H7 (cell line): ENCODE measurements at regions not wholly inside any gene's neighbourhood (a gene's known extent, or its start where the extent isn't known, plus 50 kb on each side); places are given as distances from the start of the nearest gene placed in this dataset.

Source experiments
- DNase-seq: peaks from one replicate; pipeline ENCODE4 v3.0.0; 2012
- H3K27me3 ChIP-seq: 2 replicates; pipeline ENCODE4 v1.6.0; 2011; ENCODE audit warnings: mild to moderate bottlenecking, low read length; ENCODE audit not compliant: control insufficient read depth, insufficient read depth
- H3K36me3 ChIP-seq: replicated peaks from 2 replicates; pipeline ENCODE4 v1.5.1; 2011; ENCODE audit warnings: low read length; ENCODE audit not compliant: control insufficient read depth, insufficient read depth
- H3K4me3 ChIP-seq: 2 replicates; pipeline ENCODE4 v1.5.1; 2011; ENCODE audit warnings: low read depth, mild to moderate bottlenecking, control low read depth, low read length, moderate library complexity; ENCODE audit not compliant: insufficient read depth

- Histone ChIP-seq H3K36me3 (no peaks in the 10 kb centered on the region), H3K27me3 (no peaks in the 10 kb centered on the region), H3K4me3 (no peak overlapping the region)
- DNase-seq: no peak
Measured at GRCh38 chrX:121894756-121895155, 847.3 kb downstream of the GLUD2 start.

GRCh38 chrX:121902463-121902862 is 855.1 kb downstream of the GLUD2 start:
- H3K4me3 ChIP-seq: no peak overlapping the region
- H3K36me3 ChIP-seq: no peaks in the 10 kb centered on the region
- no peak for DNase-seq
- H3K27me3 ChIP-seq: no peaks in the 10 kb centered on the region

- Histone ChIP-seq H3K4me3 (no peak overlapping the region), H3K36me3 (no peaks in the 10 kb centered on the region), H3K27me3 (no peaks in the 10 kb centered on the region)
- no peak for DNase-seq
Measured at GRCh38 chrX:121903961-121904360, 856.6 kb downstream of the GLUD2 start.

- no peaks in the 10 kb centered on the region for H3K27me3 ChIP-seq
- H3K4me3 ChIP-seq: no peak overlapping the region
- no peak for DNase-seq
- H3K36me3 ChIP-seq: no peaks in the 10 kb centered on the region
Measured at GRCh38 chrX:121921258-121921657, 873.8 kb downstream of the GLUD2 start.

GRCh38 chrX:121931567-121931966 is 884.2 kb downstream of the GLUD2 start:
- Histone ChIP-seq H3K27me3 (no peaks in the 10 kb centered on the region), H3K4me3 (no peak overlapping the region), H3K36me3 (no peaks in the 10 kb centered on the region)
- DNase-seq: no peak

- Histone ChIP-seq H3K4me3 (no peak overlapping the region), H3K27me3 (no peaks in the 10 kb centered on the region), H3K36me3 (no peaks in the 10 kb centered on the region)
- no peak for DNase-seq
Measured at GRCh38 chrX:121932688-121933087, 885.3 kb downstream of the GLUD2 start.

- Histone ChIP-seq H3K27me3 (no peaks in the 10 kb centered on the region), H3K36me3 (no peaks in the 10 kb centered on the region), H3K4me3 (no peak overlapping the region)
- DNase-seq: no peak
Measured at GRCh38 chrX:121949041-121949760, 901.8 kb downstream of the GLUD2 start.

- no peaks in the 10 kb centered on the region for H3K36me3 ChIP-seq
- H3K27me3 ChIP-seq: no peaks in the 10 kb centered on the region; the same call in 1 of the 2 replicates
- no peak overlapping the region for H3K4me3 ChIP-seq
- no peak for DNase-seq
Measured at GRCh38 chrX:121958886-121959285, 911.5 kb downstream of the GLUD2 start.

GRCh38 chrX:121975671-121976070 is 928.3 kb downstream of the GLUD2 start:
- Histone ChIP-seq H3K4me3 (no peak overlapping the region), H3K27me3 (no peaks in the 10 kb centered on the region), H3K36me3 (no peaks in the 10 kb centered on the region)
- no peak for DNase-seq

- Histone ChIP-seq H3K27me3 (no peaks in the 10 kb centered on the region), H3K4me3 (no peak overlapping the region), H3K36me3 (no peaks in the 10 kb centered on the region)
- peak; percentile 1 for DNase-seq
Measured at GRCh38 chrX:121987163-121987562, 939.8 kb downstream of the GLUD2 start.

- no peaks in the 10 kb centered on the region for H3K27me3 ChIP-seq
- no peaks in the 10 kb centered on the region for H3K36me3 ChIP-seq
- no peak for DNase-seq
- no peak overlapping the region for H3K4me3 ChIP-seq
Measured at GRCh38 chrX:121987835-121988234, 940.4 kb downstream of the GLUD2 start.

GRCh38 chrX:122004127-122004526 is 956.7 kb downstream of the GLUD2 start:
- Histone ChIP-seq H3K36me3 (no peaks in the 10 kb centered on the region), H3K27me3 (no peaks in the 10 kb centered on the region), H3K4me3 (no peak overlapping the region)
- no peak for DNase-seq

- H3K27me3 ChIP-seq: no peaks in the 10 kb centered on the region
- no peak for DNase-seq
- no peaks in the 10 kb centered on the region for H3K36me3 ChIP-seq
- H3K4me3 ChIP-seq: no peak overlapping the region
Measured at GRCh38 chrX:122026665-122027064, 979.3 kb downstream of the GLUD2 start.

GRCh38 chrX:122046226-122046625 is 998.8 kb downstream of the GLUD2 start:
- Histone ChIP-seq H3K36me3 (no peaks in the 10 kb centered on the region), H3K27me3 (no peaks in the 10 kb centered on the region), H3K4me3 (no peak overlapping the region)
- DNase-seq: no peak

- DNase-seq: no peak
- no peaks in the 10 kb centered on the region for H3K36me3 ChIP-seq
Measured at GRCh38 chrX:122046815-122047214, 999.4 kb downstream of the GLUD2 start.

GRCh38 chrX:122047261-122047660 is 999.9 kb downstream of the GLUD2 start:
- DNase-seq: no peak

More at GRCh38 chrX:122046815-122047214, 999.4 kb downstream of the GLUD2 start:
- no peak overlapping the region for H3K4me3 ChIP-seq
- H3K27me3 ChIP-seq: no peaks in the 10 kb centered on the region

More at GRCh38 chrX:122047261-122047660, 999.9 kb downstream of the GLUD2 start:
- Histone ChIP-seq H3K4me3 (no peak overlapping the region), H3K27me3 (no peaks in the 10 kb centered on the region), H3K36me3 (no peaks in the 10 kb centered on the region)
